K562 (cell line): ENCODE measurements at regions not wholly inside any gene's neighbourhood (a gene's known extent, or its start where the extent isn't known, plus 50 kb on each side); places are given as distances from the start of the nearest gene placed in this dataset.

Experiments
- ATAC-seq: fragments of 200-7000 bp; cut with Tn5 transposase; 3 replicates; pipeline ENCODE4 v1.9.1; 2020; ENCODE audit warnings: moderate library complexity
- BruUV-seq: library from RNA; stranded (reverse); fragments of 400-500 nt; replicated peaks from 2 replicates; lab custom pipeline; 2021; lab: Mats Ljungman, UMichigan
- CTCF ChIA-PET: fragments of 300-600 bp; formaldehyde crosslinking; extraction: SDS; loops from one replicate; lab custom pipeline; 2021; ENCODE audit warnings: low intra/inter-chr PET ratio; lab: Yijun Ruan, JAX
- POLR2A ChIA-PET: fragments of 300-600, 350-650 bp; sonication (Branson Sonifier 250); formaldehyde crosslinking; extraction: SDS; loops from one replicate; lab custom pipeline; 2021; ENCODE audit warnings: antibody characterized with exemption, inconsistent platforms; lab: Yijun Ruan, JAX
- DNase-seq, 4 experiments: peaks; one replicate each; pipeline versions ENCODE4 v3.0.0 to v3.0.0-alpha.2; 2011 to 2018; ENCODE audit warnings: low spot score in 3 of 4, mixed read lengths in 3 of 4; ENCODE audit errors: extremely low read depth in 1 of 4
- FAIRE-seq: peaks from 2 replicates; lab custom pipeline; 2011; peaks lifted over from hg19 to GRCh38; lab: Jason Lieb, UNC
- H2AFZ ChIP-seq: 2 replicates; pipeline ENCODE4 v1.6.0; 2011; ENCODE audit warnings: low read depth, low read length, control low read depth, inconsistent platforms
- H3K27ac ChIP-seq: fragments of 200-600 bp; 3 replicates; pipeline ENCODE4 v1.8.0; 2011; ENCODE audit warnings: low read depth, mild to moderate bottlenecking, control low read depth, inconsistent platforms, low read length, moderate library complexity, mixed read lengths; ENCODE audit errors: extremely low read depth
- H3K27me3 ChIP-seq, 2 experiments: fragments of 300-600 bp in 1 of 2; 2 replicates in 1 of 2; 3 replicates in 1 of 2; pipeline versions ENCODE4 v1.6.0 to v1.8.0; 2011; ENCODE audit warnings: inconsistent platforms in 2 of 2, low read length in 2 of 2, mild to moderate bottlenecking in 1 of 2, mixed read lengths in 1 of 2, moderate library complexity in 1 of 2; ENCODE audit not compliant: control insufficient read depth in 2 of 2, insufficient read depth in 2 of 2
- H3K36me3 ChIP-seq: fragments of 300-600 bp; 3 replicates; pipeline ENCODE4 v1.8.0; 2011; ENCODE audit warnings: mild to moderate bottlenecking, low read length, inconsistent platforms; ENCODE audit not compliant: control insufficient read depth, insufficient read depth
- H3K4me1 ChIP-seq, 2 experiments: fragments of 200-600 bp in 1 of 2; replicated peaks in 1 of 2; 2 replicates in 1 of 2; 3 replicates in 1 of 2; pipeline versions ENCODE4 v1.5.1 to v1.8.0; 2011; ENCODE audit warnings: inconsistent platforms in 2 of 2, low read length in 2 of 2, mild to moderate bottlenecking in 1 of 2, mixed read lengths in 1 of 2, moderate library complexity in 1 of 2; ENCODE audit not compliant: control insufficient read depth in 2 of 2, insufficient read depth in 2 of 2
- H3K4me2 ChIP-seq: 2 replicates; pipeline ENCODE4 v1.6.1; 2011; ENCODE audit warnings: low read length, control low read depth, inconsistent platforms, mixed read lengths; ENCODE audit not compliant: insufficient read depth
- H3K4me3 ChIP-seq: fragments of 200-600 bp; sonication (generic), shearing (Covaris generic); 2 replicates; pipeline ENCODE4 v1.5.1; 2016; ENCODE audit warnings: control low read depth, inconsistent platforms
- H3K79me2 ChIP-seq: fragments of 200-600 bp; 3 replicates; pipeline ENCODE4 v1.8.0; 2011; ENCODE audit warnings: low read length, inconsistent platforms; ENCODE audit not compliant: control insufficient read depth, insufficient read depth
- H3K9ac ChIP-seq, 2 experiments: 2 replicates each; pipeline versions ENCODE4 v1.6.0 to v1.6.1; 2011; ENCODE audit warnings: low read depth in 2 of 2, low read length in 2 of 2, control low read depth in 1 of 2, inconsistent platforms in 1 of 2, mild to moderate bottlenecking in 1 of 2, mixed read lengths in 1 of 2; ENCODE audit not compliant: insufficient read depth in 1 of 2
- H3K9me1 ChIP-seq: one replicate; pipeline ENCODE4 v1.6.0; 2011; ENCODE audit warnings: inconsistent platforms, mild to moderate bottlenecking, low read length, moderate library complexity; ENCODE audit not compliant: control insufficient read depth, insufficient read depth
- H3K9me3 ChIP-seq: replicated peaks from 2 replicates; pipeline ENCODE4 v1.5.1; 2011; ENCODE audit warnings: low read depth, low read length, inconsistent platforms; ENCODE audit not compliant: control insufficient read depth, insufficient read depth
- H4K20me1 ChIP-seq: replicated peaks from 2 replicates; pipeline ENCODE4 v1.6.1; 2011; ENCODE audit warnings: low read length, inconsistent platforms, mixed read lengths; ENCODE audit not compliant: control insufficient read depth, insufficient read depth
- BRD4 ChIP-seq: fragments of 200-600 bp; sonication (generic); IDR thresholded peaks from 2 replicates; pipeline ENCODE4 v1.6.1; 2017; ENCODE audit warnings: inconsistent platforms
- FOXP4 ChIP-seq: sonication (generic); formaldehyde crosslinking; IDR thresholded peaks from 2 replicates; pipeline ENCODE4 v1.8.0; 2022; ENCODE audit warnings: mild to moderate bottlenecking, missing genetic modification reagents, borderline replicate concordance
- HNRNPH1 ChIP-seq: fragments of 200-400 bp; formaldehyde crosslinking; optimal IDR thresholded peaks from 2 replicates; pipeline ENCODE3; 2017; ENCODE audit warnings: low read depth, mild to moderate bottlenecking, low read length, moderate library complexity
- NCOA6 ChIP-seq: fragments of 450-650 bp; IDR thresholded peaks from 2 replicates; pipeline ENCODE4 v1.6.1; 2017; ENCODE audit warnings: mild to moderate bottlenecking
- PTTG1 ChIP-seq: fragments of 450-650 bp; IDR thresholded peaks from 2 replicates; pipeline ENCODE4 v1.6.1; 2016; ENCODE audit warnings: low read depth, mild to moderate bottlenecking, missing genetic modification characterization, missing compliant biosample characterization
- SRSF1 ChIP-seq: fragments of 200-400 bp; formaldehyde crosslinking; IDR thresholded peaks from 2 replicates; pipeline ENCODE4 v1.6.1; 2017; ENCODE audit warnings: mild to moderate bottlenecking, low read depth, low read length, moderate library complexity
- TARDBP ChIP-seq: fragments of 450-650 bp; IDR thresholded peaks from 2 replicates; pipeline ENCODE4 v1.6.1; 2016
- THAP7 ChIP-seq: fragments of 250-450 bp; sonication (Bioruptor Pico); IDR thresholded peaks from 2 replicates; pipeline ENCODE4 v1.5.0; 2021
- ZC3H4 ChIP-seq: sonication (generic); formaldehyde crosslinking; IDR thresholded peaks from 2 replicates; pipeline ENCODE4 v1.9.0; 2021; ENCODE audit warnings: missing genetic modification reagents, borderline replicate concordance
- ZFP30 ChIP-seq: fragments of 250-450 bp; sonication (Bioruptor Pico); IDR thresholded peaks from 2 replicates; pipeline ENCODE4 v1.8.0; 2022; ENCODE audit warnings: moderate library complexity, mild to moderate bottlenecking, inconsistent platforms, borderline replicate concordance
- ZNF785 ChIP-seq: fragments of 250-450 bp; sonication (Bioruptor Pico); IDR thresholded peaks from 2 replicates; pipeline ENCODE4 v1.4.0; 2020; ENCODE audit warnings: mild to moderate bottlenecking
- WGBS: fragments of 100-300 bp; shearing (Covaris generic); methylation state at CpG from one replicate; pipeline ENCODE4 v1.1.6; 2016; ENCODE audit warnings: low coverage, mixed read lengths; ENCODE audit not compliant: insufficient coverage; ENCODE audit errors: missing lambda C conversion rate; 5-methylcytosine and 5-hydroxymethylcytosine counted together
- in situ Hi-C: fragments of 300-500 bp; cut with MboI; formaldehyde crosslinking; loops from 4 replicates; pipeline ENCODE4 v1.15.0; 2018; ENCODE audit warnings: inconsistent platforms, mixed read lengths
- intact Hi-C: fragments of 100-400 bp; cut with micrococcal nuclease; formaldehyde crosslinking; loops from 2 replicates; pipeline ENCODE4 v1.14.2; 2022

- ATAC-seq (no peak), DNase-seq (no peak), FAIRE-seq (no peak)
- no peak overlapping the region; a peak in 1 of 4 replicates for H3K9ac ChIP-seq
- H3K4me1 ChIP-seq = peaks cover 40 to 43% of the 10 kb centered on the region in 2 experiments
- H3K27me3 ChIP-seq = no peaks in the 10 kb centered on the region; a peak in 1 of 5 replicates
- 97% methylated on average over 13 of the region's 18 CpGs for WGBS
- intact Hi-C loops = no loop called here
- ChIA-PET POLR2A (no interaction called here), CTCF (no interaction called here)
- H3K9me1 ChIP-seq = no peaks in the 10 kb centered on the region
- in situ Hi-C loops = no loop called here
- TF ChIP-seq ZC3H4 (CRISPR knock-in tag) = no peak
- no peak for TF ChIP-seq HNRNPH1
- TF ChIP-seq ZFP30 (CRISPR knock-in tag) = no peak
- TF ChIP-seq NCOA6 = no peak
- TF ChIP-seq TARDBP = no peak
- no peak for TF ChIP-seq ZNF785
- TF ChIP-seq THAP7 (CRISPR knock-in tag) = no peak
- no peak for TF ChIP-seq FOXP4
- TF ChIP-seq PTTG1 = no peak
- TF ChIP-seq BRD4 = no peak
- no peak for TF ChIP-seq SRSF1
- H3K36me3 ChIP-seq = no peaks in the 10 kb centered on the region
- H2AFZ ChIP-seq = no peak overlapping the region
- no peaks in the 10 kb centered on the region for H3K79me2 ChIP-seq
- no peaks in the 10 kb centered on the region for H4K20me1 ChIP-seq
- no TSS peak for BruUV-seq
- no peak overlapping the region for H3K4me2 ChIP-seq
- H3K9me3 ChIP-seq = no peaks in the 10 kb centered on the region
- H3K27ac ChIP-seq = no peak overlapping the region
- no peak overlapping the region for H3K4me3 ChIP-seq
Observed at GRCh38 chr3:194251891-194252560, 99.1 kb downstream of the CPN2 start.
